Testis (tissue), 2 donors: ENCODE measurements at regions not wholly inside any gene's neighbourhood (a gene's known extent, or its start where the extent isn't known, plus 50 kb on each side); places are given as distances from the start of the nearest gene placed in this dataset.

ENCODE experiments used
- DNase-seq: peaks from one replicate; pipeline ENCODE4 v3.0.0-alpha.2; 2019
- H3K27ac ChIP-seq, 2 donors: fragments of 200-600 bp; sonication (generic); one replicate each; pipeline ENCODE4 v1.5.1; 2019
- H3K27me3 ChIP-seq: fragments of 200-600 bp; sonication (generic); one replicate; pipeline ENCODE4 v1.5.1; 2019
- H3K36me3 ChIP-seq: fragments of 200-600 bp; sonication (generic); one replicate; pipeline ENCODE4 v1.5.1; 2017; ENCODE audit warnings: low read depth; ENCODE audit errors: missing control alignments
- H3K4me1 ChIP-seq: fragments of 200-600 bp; sonication (generic); one replicate; pipeline ENCODE4 v1.5.1; 2019
- H3K4me3 ChIP-seq, 2 donors: fragments of 200-600 bp; sonication (generic); one replicate each; pipeline ENCODE4 v1.5.1; 2017 to 2019
- H3K9me3 ChIP-seq: fragments of 200-600 bp; sonication (generic); one replicate; pipeline ENCODE4 v1.5.1; 2017
- CTCF ChIP-seq, 3 experiments: fragments of 450-650 bp in 2 of 3; fragments of 200-600 bp in 1 of 3; sonication (generic) in 1 of 3; IDR thresholded peaks; one replicate each; pipeline ENCODE4 v1.5.1; 2016 to 2019; ENCODE audit warnings: antibody characterized with exemption in 3 of 3, mild to moderate bottlenecking in 2 of 3, moderate library complexity in 1 of 3
- POLR2A ChIP-seq: fragments of 450-650 bp; IDR thresholded peaks from one replicate; pipeline ENCODE4 v1.6.1; 2017; ENCODE audit warnings: antibody characterized with exemption, mild to moderate bottlenecking, moderate library complexity
- WGBS, 2 donors: methylation state at CpG; one replicate each; pipeline ENCODE4 v1.1.5; 2018; 5-methylcytosine and 5-hydroxymethylcytosine counted together
- intact Hi-C: fragments of 100-400 bp; cut with DNase I; formaldehyde crosslinking; loops from one replicate; pipeline ENCODE4 v1.15.1; 2023; ENCODE audit warnings: low total_unique reads

GRCh38 chr12:19981944-19982343 is 386.4 kb upstream of the PDE3A start:
- 92 to 95% methylated on average over 2 of the region's 2 CpGs for WGBS, 2 donors
- H3K9me3 ChIP-seq: no peaks in the 10 kb centered on the region
- H3K4me1 ChIP-seq: no peaks in the 10 kb centered on the region
- DNase-seq: no peak
- H3K27me3 ChIP-seq: no peaks in the 10 kb centered on the region
- H3K4me3 ChIP-seq: no peak overlapping the region
- H3K36me3 ChIP-seq: no peaks in the 10 kb centered on the region
- no peak overlapping the region for H3K27ac ChIP-seq
- TF ChIP-seq POLR2A (no peak), CTCF (IDR thresholded peaks at IDR 0.05) (no peak)
- intact Hi-C loops: no loop called here

- 53 to 55% methylated on average over 2 of the region's 2 CpGs for WGBS, 2 donors
- no peaks in the 10 kb centered on the region for H3K4me1 ChIP-seq
- H3K36me3 ChIP-seq: no peaks in the 10 kb centered on the region
- no peak overlapping the region for H3K27ac ChIP-seq
- intact Hi-C loops: no loop called here
- no peak overlapping the region for H3K4me3 ChIP-seq
- no peaks in the 10 kb centered on the region for H3K9me3 ChIP-seq
- TF ChIP-seq CTCF (IDR thresholded peaks at IDR 0.05): no peak
- no peak for TF ChIP-seq POLR2A
- no peak for DNase-seq
- no peaks in the 10 kb centered on the region for H3K27me3 ChIP-seq
These were observed 380.3 kb upstream of the PDE3A start for GRCh38 chr12:19988001-19988400.

DNA sequence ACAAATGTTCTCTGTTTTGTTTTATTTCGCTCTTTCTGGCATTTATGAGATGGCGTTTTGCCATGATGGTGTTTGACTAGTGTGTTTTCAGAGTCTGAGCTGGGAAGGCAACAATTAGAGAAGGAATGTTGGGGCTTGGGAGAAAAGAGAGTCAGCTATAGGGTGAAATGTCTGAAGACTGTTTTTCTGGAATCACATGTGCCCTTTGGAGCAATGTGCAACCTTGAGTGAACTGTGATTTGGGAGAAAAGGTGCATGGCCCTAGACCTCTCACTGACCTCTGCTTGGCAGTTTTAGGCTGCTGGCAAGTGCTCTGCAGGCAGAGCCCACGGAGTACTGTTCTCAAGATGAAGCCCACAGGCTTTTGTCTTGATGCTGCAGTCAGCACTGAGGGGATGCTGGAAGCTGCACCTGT is 379.9 kb upstream of the PDE3A start:
- H3K27ac ChIP-seq: no peak overlapping the region
- 32 to 45% methylated on average over 3 of the region's 3 CpGs for WGBS, 2 donors
- no peaks in the 10 kb centered on the region for H3K9me3 ChIP-seq
- H3K4me1 ChIP-seq: no peaks in the 10 kb centered on the region
- H3K27me3 ChIP-seq: no peaks in the 10 kb centered on the region
- H3K4me3 ChIP-seq: no peak overlapping the region
- no peak for TF ChIP-seq CTCF (IDR thresholded peaks at IDR 0.05)
- no peak for TF ChIP-seq POLR2A
- DNase-seq: no peak
- intact Hi-C loops: no loop called here
- H3K36me3 ChIP-seq: no peaks in the 10 kb centered on the region

DNA sequence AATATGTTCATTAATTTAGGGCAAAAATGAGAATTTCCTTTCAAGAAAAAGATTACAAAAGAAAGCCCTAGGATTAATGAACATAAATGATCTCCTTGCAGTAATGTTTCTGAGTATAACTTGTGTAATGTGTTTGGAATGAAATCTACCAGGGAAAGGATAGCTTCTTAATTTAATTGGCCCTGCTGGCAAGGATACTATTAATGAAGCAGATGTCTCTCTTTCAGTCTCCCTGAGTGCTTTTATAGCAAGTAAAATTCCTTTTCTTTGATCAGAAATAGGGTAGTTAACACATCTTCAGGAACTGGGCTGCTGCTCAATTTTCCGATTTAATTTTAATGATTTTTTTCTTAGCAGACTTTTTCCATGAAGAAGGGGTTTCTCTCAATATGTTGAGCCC is 379.4 kb upstream of the PDE3A start:
- no peaks in the 10 kb centered on the region for H3K4me1 ChIP-seq
- no peak for DNase-seq
- H3K9me3 ChIP-seq: no peaks in the 10 kb centered on the region
- H3K4me3 ChIP-seq: no peak overlapping the region
- no peaks in the 10 kb centered on the region for H3K27me3 ChIP-seq
- no peaks in the 10 kb centered on the region for H3K36me3 ChIP-seq
- no peak for TF ChIP-seq CTCF (IDR thresholded peaks at IDR 0.05)
- TF ChIP-seq POLR2A: no peak
- WGBS, 2 donors: 58 to 62% methylated on average over 1 of the region's 1 CpG
- intact Hi-C loops: no loop called here
- H3K27ac ChIP-seq: no peak overlapping the region

DNA sequence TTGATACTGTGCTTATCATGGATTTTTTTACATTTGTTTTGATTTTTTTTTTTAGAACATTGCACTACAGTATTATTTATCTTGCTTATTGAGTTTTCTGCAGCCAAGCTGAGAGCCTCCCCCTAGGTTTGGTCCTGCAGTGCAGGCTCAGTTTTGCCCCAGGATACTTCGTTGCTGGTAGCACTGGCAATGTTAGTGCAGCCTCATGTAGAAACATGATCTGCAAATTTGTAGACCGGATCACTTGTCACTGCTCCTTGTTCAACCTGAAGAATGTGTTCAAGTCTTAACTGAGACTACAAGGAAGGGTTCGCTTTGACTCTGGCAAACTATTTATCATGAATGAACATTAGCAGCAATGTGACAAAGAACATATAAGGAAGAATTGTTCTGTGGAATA is 377.2 kb upstream of the PDE3A start:
- TF ChIP-seq CTCF (IDR thresholded peaks at IDR 0.05) (no peak), POLR2A (no peak)

More for the DNA sequence above, 377.2 kb upstream of the PDE3A start:
- intact Hi-C loops: no loop called here
- Histone ChIP-seq H3K4me1 (no peaks in the 10 kb centered on the region), H3K27me3 (no peaks in the 10 kb centered on the region), H3K36me3 (no peaks in the 10 kb centered on the region), H3K4me3 (no peak overlapping the region), H3K27ac (no peak overlapping the region), H3K9me3 (no peaks in the 10 kb centered on the region)
- DNase-seq: no peak
- 88 to 90% methylated on average over 3 of the region's 3 CpGs for WGBS, 2 donors
